SU-DHL-6 (cell line): ENCODE measurements at regions not wholly inside any gene's neighbourhood (a gene's known extent, or its start where the extent isn't known, plus 50 kb on each side); places are given as distances from the start of the nearest gene placed in this dataset.

ENCODE experiments used
- H2AFZ ChIP-seq: fragments of 200-600 bp; sonication (generic); 2 replicates; pipeline ENCODE4 v1.6.1; 2014; ENCODE audit warnings: low read depth, mild to moderate bottlenecking, moderate library complexity, mixed read lengths, antibody characterized with exemption, low read length; ENCODE audit not compliant: severe bottlenecking
- H3F3A ChIP-seq: fragments of 200-600 bp; shearing (Covaris generic); 2 replicates; pipeline ENCODE4 v1.6.0; 2016; ENCODE audit warnings: antibody characterized with exemption, mild to moderate bottlenecking; ENCODE audit not compliant: insufficient read depth
- H3K27ac ChIP-seq: fragments of 200-600 bp; sonication (generic); 2 replicates; pipeline ENCODE4 v1.5.1; 2016; ENCODE audit warnings: low read depth, mild to moderate bottlenecking, low read length, moderate library complexity, mixed read lengths
- H3K27me3 ChIP-seq: fragments of 200-600 bp; sonication (generic), shearing (Covaris generic); 2 replicates; pipeline ENCODE4 v1.6.0; 2014; ENCODE audit warnings: mild to moderate bottlenecking, low read length
- H3K36me3 ChIP-seq: fragments of 200-600 bp; sonication (generic); 2 replicates; pipeline ENCODE4 v1.6.1; 2014; ENCODE audit warnings: mild to moderate bottlenecking, low read length, mixed read lengths
- H3K4me2 ChIP-seq: fragments of 300-600, 200-600 bp; shearing (Covaris generic), sonication (generic); 2 replicates; pipeline ENCODE4 v1.6.0; 2014; ENCODE audit warnings: low read length, low read depth, mild to moderate bottlenecking; ENCODE audit not compliant: poor library complexity, severe bottlenecking
- H3K4me3 ChIP-seq: fragments of 200-600 bp; sonication (generic); 2 replicates; pipeline ENCODE4 v1.5.1; 2014; ENCODE audit warnings: antibody characterized with exemption, low read length, mild to moderate bottlenecking, mixed read lengths; ENCODE audit not compliant: insufficient read depth, poor library complexity, severe bottlenecking
- H3K79me2 ChIP-seq: fragments of 200-600 bp; sonication (generic); 2 replicates; pipeline ENCODE4 v1.6.1; 2014; ENCODE audit warnings: mild to moderate bottlenecking, low read length, moderate library complexity; ENCODE audit not compliant: insufficient read depth
- H3K9ac ChIP-seq: fragments of 200-600 bp; sonication (generic); 2 replicates; pipeline ENCODE4 v1.7.0; 2014; ENCODE audit warnings: mild to moderate bottlenecking, low read length
- H3K9me2 ChIP-seq: fragments of 200-600 bp; sonication (generic); replicated peaks from 2 replicates; pipeline ENCODE4 v1.6.1; 2014; ENCODE audit warnings: low read length; ENCODE audit not compliant: insufficient read depth
- H3K9me3 ChIP-seq: fragments of 200-600 bp; sonication (generic); 2 replicates; pipeline ENCODE4 v1.6.1; 2014; ENCODE audit warnings: low read length, mixed read lengths; ENCODE audit not compliant: insufficient read depth
- H4K20me1 ChIP-seq: fragments of 200-600 bp; sonication (generic); 2 replicates; pipeline ENCODE4 v1.6.1; 2014; ENCODE audit warnings: low read depth, mild to moderate bottlenecking, antibody characterized with exemption, low read length, moderate library complexity, mixed read lengths
- EZH2phosphoT487 ChIP-seq: fragments of 200-600 bp; sonication (generic), shearing (Covaris generic); conservative IDR thresholded peaks from 2 replicates; pipeline ENCODE4 v1.6.1; 2018; ENCODE audit warnings: mild to moderate bottlenecking, antibody characterized with exemption, low read length, moderate library complexity, mixed read lengths
- TF ChIP-seq, protein P1 (sequence below): fragments of 200-600 bp; sonication (generic); IDR thresholded peaks from one replicate; pipeline ENCODE4 v1.5.1; 2017; ENCODE audit warnings: antibody characterized with exemption, mild to moderate bottlenecking, low read length, moderate library complexity; ENCODE audit not compliant: insufficient read depth, poor library complexity, severe bottlenecking

GRCh38 chr12:63223128-63223527 lies 72.1 kb upstream of the AVPR1A start:
- Histone ChIP-seq H3K4me3 (no peak overlapping the region), H3K9ac (no peak overlapping the region), H3K79me2 (no peaks in the 10 kb centered on the region), H3K4me2 (no peak overlapping the region), H3K27ac (no peak overlapping the region), H3K9me2 (no peaks in the 10 kb centered on the region), H4K20me1 (no peaks in the 10 kb centered on the region), H3K9me3 (no peaks in the 10 kb centered on the region), H2AFZ (no peak overlapping the region), H3K27me3 (no peaks in the 10 kb centered on the region; the same call in 1 of the 2 replicates), H3K36me3 (no peaks in the 10 kb centered on the region), H3F3A (no peaks in the 10 kb centered on the region)
- TF ChIP-seq EZH2phosphoT487: no peak

GRCh38 chr12:63222582-63222981 lies 71.6 kb upstream of the AVPR1A start:
- no peak overlapping the region for H3K9ac ChIP-seq
- no peak overlapping the region for H3K4me3 ChIP-seq
- H3K9me3 ChIP-seq: no peaks in the 10 kb centered on the region
- no peak overlapping the region for H3K27ac ChIP-seq
- no peaks in the 10 kb centered on the region for H4K20me1 ChIP-seq
- no peaks in the 10 kb centered on the region for H3K9me2 ChIP-seq
- H3K79me2 ChIP-seq: no peaks in the 10 kb centered on the region
- no peaks in the 10 kb centered on the region for H3K36me3 ChIP-seq
- H3K27me3 ChIP-seq: no peaks in the 10 kb centered on the region; the same call in 1 of the 2 replicates
- H3F3A ChIP-seq: no peaks in the 10 kb centered on the region
- TF ChIP-seq, protein P1, sequence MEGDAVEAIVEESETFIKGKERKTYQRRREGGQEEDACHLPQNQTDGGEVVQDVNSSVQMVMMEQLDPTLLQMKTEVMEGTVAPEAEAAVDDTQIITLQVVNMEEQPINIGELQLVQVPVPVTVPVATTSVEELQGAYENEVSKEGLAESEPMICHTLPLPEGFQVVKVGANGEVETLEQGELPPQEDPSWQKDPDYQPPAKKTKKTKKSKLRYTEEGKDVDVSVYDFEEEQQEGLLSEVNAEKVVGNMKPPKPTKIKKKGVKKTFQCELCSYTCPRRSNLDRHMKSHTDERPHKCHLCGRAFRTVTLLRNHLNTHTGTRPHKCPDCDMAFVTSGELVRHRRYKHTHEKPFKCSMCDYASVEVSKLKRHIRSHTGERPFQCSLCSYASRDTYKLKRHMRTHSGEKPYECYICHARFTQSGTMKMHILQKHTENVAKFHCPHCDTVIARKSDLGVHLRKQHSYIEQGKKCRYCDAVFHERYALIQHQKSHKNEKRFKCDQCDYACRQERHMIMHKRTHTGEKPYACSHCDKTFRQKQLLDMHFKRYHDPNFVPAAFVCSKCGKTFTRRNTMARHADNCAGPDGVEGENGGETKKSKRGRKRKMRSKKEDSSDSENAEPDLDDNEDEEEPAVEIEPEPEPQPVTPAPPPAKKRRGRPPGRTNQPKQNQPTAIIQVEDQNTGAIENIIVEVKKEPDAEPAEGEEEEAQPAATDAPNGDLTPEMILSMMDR: no peak
- TF ChIP-seq EZH2phosphoT487: no peak
- no peak overlapping the region for H2AFZ ChIP-seq
- no peak overlapping the region for H3K4me2 ChIP-seq

DNA sequence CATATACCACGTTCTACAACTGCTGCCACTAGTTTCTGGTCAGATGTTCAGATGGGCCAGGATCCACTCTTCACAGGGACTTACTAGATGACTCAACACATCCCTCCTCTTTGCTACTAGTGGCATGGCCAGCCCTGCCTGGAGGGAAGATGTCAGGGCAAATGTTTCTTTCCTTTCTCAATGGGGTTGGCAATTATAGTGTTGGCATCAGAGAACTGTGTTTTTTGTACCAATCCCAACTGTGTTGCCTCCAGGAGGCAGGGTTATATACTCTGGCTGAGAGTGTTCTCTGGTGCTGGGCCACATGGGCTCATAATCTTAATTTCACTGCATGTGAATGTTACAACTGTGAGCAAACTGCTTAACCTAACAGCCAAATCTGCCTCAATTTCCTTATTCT lies 69.9 kb upstream of the AVPR1A start:
- H3F3A ChIP-seq: no peaks in the 10 kb centered on the region
- TF ChIP-seq, protein P1: no peak
- TF ChIP-seq EZH2phosphoT487: no peak
- H3K79me2 ChIP-seq: no peaks in the 10 kb centered on the region
- H3K9ac ChIP-seq: no peak overlapping the region
- no peak overlapping the region for H3K27ac ChIP-seq
- H3K27me3 ChIP-seq: no peaks in the 10 kb centered on the region; the same call in 1 of the 2 replicates
- no peaks in the 10 kb centered on the region for H3K9me3 ChIP-seq
- no peak overlapping the region for H2AFZ ChIP-seq
- H3K36me3 ChIP-seq: no peaks in the 10 kb centered on the region
- H4K20me1 ChIP-seq: no peaks in the 10 kb centered on the region
- no peaks in the 10 kb centered on the region for H3K9me2 ChIP-seq
- no peak overlapping the region for H3K4me2 ChIP-seq
- H3K4me3 ChIP-seq: no peak overlapping the region

- Histone ChIP-seq H2AFZ (no peak overlapping the region), H3K79me2 (no peaks in the 10 kb centered on the region), H4K20me1 (no peaks in the 10 kb centered on the region), H3K27me3 (no peaks in the 10 kb centered on the region), H3F3A (no peaks in the 10 kb centered on the region), H3K9me3 (no peaks in the 10 kb centered on the region), H3K9ac (no peak overlapping the region), H3K4me3 (no peak overlapping the region), H3K27ac (no peak overlapping the region), H3K36me3 (no peaks in the 10 kb centered on the region), H3K4me2 (no peak overlapping the region), H3K9me2 (no peaks in the 10 kb centered on the region)
- TF ChIP-seq, protein P1: no peak
- no peak for TF ChIP-seq EZH2phosphoT487
Measured at GRCh38 chr12:63212316-63212715, 61.3 kb upstream of the AVPR1A start.
